ENCODE measurements at regions not wholly inside any gene's neighbourhood (a gene's known extent, or its start where the extent isn't known, plus 50 kb on each side); places are given as distances from the start of the nearest gene placed in this dataset.

DNA sequence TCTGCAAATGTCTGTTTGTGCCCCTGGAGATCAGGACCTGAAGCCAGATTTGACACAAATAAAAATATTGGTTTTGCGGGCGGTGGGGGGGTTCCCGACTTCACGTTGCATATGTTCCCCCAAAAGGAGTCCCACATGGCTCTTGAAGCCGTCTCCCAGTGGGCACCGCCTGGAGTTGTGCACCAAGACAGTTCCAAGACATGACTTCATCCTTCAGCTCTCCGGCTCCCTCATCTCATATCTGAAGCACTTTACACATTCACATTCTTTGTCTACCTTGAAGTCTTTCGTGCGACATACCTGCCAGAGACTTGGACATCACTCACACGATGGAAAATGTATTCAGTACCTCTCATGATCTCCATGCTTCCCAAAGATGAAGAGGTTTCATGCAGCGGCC is 362.8 kb upstream of the FOXK1 start:
- TF ChIP-seq, protein P1, sequence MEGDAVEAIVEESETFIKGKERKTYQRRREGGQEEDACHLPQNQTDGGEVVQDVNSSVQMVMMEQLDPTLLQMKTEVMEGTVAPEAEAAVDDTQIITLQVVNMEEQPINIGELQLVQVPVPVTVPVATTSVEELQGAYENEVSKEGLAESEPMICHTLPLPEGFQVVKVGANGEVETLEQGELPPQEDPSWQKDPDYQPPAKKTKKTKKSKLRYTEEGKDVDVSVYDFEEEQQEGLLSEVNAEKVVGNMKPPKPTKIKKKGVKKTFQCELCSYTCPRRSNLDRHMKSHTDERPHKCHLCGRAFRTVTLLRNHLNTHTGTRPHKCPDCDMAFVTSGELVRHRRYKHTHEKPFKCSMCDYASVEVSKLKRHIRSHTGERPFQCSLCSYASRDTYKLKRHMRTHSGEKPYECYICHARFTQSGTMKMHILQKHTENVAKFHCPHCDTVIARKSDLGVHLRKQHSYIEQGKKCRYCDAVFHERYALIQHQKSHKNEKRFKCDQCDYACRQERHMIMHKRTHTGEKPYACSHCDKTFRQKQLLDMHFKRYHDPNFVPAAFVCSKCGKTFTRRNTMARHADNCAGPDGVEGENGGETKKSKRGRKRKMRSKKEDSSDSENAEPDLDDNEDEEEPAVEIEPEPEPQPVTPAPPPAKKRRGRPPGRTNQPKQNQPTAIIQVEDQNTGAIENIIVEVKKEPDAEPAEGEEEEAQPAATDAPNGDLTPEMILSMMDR (IDR thresholded peaks at IDR 0.05; ENCODE audit: control extremely low read depth, extremely low read depth, low read depth, missing control alignments) = no peak

DNA sequence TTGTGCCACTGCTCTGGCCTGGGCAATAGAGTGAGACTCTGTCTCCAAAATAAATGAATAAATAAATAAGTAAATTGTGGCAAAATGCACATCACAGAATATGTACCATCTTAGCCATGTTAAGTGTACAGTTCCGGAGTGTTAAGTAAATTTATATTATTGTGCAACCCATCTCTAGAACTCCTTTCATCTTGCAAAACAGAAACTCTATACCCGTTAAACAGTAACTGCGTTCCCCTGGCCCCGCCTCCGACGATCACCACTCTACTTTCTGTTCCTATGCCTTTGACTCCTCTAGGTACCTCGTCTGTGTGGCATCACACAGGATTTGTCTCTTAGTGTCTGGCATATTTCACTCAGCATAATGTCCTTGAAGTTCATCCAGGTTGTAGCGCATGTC is 356.4 kb upstream of the FOXK1 start:
- TF ChIP-seq, protein P1 (IDR thresholded peaks at IDR 0.05; ENCODE audit: control extremely low read depth, extremely low read depth, low read depth, missing control alignments) = no peak
- DNase-seq (ENCODE audit: extremely low spot score) = no peak
- CTCF ChIA-PET = no interaction called here
- POLR2A ChIA-PET = no interaction called here

More for the DNA sequence above, 362.8 kb upstream of the FOXK1 start:
- ChIA-PET CTCF (no interaction called here), POLR2A (no interaction called here)
- DNase-seq (ENCODE audit: extremely low spot score) = no peak

DNA sequence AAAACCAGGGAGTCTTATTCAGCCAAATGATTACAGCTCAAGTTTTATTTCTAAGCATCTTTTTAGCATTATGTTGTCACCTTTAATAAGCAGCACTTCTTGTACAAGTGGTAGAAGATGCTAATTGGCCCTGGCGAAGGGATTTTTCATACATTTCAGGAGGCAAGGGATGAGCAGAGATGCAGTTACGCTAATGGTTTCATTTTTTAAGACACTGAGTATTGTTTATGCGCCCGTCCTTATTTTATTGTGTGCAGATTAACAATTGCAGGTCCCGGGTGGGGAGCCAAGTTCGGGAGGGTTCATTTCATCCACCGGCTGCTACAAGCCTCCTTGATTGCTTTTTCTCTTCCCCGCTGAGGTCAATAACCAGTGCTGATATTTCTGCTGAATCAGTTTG is 350.4 kb upstream of the FOXK1 start:
- POLR2A ChIA-PET = no interaction called here
- DNase-seq (ENCODE audit: extremely low spot score) = no peak
- CTCF ChIA-PET = no interaction called here
- TF ChIP-seq, protein P1 (IDR thresholded peaks at IDR 0.05; ENCODE audit: control extremely low read depth, extremely low read depth, low read depth, missing control alignments) = no peak

DNA sequence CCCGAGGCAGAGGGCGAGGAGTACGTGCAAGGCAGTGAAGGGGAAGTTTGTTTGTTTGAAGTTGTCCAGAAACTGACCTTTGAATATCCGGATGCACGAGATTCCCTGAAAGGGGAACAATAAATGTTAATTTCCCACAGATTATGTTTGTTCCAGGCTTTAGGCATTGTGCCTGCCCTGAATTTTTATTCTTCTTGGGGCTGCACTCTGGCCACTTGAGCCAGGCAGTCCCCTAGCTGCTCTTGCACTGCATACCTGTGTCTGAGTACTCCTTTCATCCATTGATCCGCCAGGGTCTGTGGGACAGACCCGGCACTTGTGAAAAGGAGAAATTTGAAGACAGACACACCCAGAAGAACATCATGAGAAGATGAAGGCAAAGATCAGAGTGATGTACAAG is 343.5 kb upstream of the FOXK1 start:
- ChIA-PET CTCF (no interaction called here), POLR2A (no interaction called here)
- TF ChIP-seq, protein P1 (IDR thresholded peaks at IDR 0.05; ENCODE audit: control extremely low read depth, extremely low read depth, low read depth, missing control alignments) = no peak
- no peak for DNase-seq (ENCODE audit: extremely low spot score)

DNA sequence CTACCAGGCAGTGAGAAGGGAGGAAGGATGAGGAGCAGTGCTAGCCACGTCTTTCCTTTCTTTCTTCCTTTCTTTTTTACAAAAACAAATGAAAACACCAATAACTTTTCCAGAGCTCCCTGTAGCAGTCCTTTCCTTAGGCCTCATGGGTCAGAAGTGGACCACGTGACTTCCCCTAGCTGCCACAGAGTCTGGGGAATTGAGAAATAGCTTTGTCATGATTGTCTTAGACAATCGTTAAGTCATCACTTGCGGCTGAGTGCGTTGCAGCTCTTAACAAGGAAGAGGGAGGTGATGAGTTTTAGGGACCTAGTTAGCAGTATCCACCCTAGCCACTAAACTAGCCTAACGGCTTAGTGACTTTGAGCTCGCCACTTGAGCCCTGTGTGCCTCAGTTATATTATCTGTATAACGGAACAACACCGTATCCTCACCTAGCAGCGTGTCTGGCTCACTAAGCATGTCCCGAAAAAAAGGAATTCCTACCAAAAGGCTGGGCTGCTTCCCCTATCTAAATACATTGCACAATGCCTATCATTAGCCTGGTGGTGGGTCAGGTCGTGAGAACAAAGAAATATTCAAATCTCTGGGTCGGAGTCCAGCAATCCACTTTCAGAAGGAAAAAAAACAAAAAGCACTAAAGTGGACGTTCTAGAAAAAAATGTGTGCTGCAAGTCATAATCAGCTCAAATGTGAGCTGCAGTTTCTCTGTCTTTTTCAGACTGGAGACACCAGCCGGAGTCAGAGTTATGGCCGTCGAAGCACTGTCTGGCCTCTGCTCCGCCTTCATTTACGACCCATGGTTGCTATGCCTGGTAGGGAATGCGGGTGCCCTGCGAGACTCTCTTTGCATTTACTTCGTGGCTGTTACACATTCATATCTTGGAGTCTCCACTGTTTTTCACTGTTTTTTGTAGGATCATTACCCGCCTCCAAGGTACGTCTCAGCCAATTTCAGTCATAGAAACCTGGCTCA is 338.5 kb upstream of the FOXK1 start:
- POLR2A ChIA-PET = no interaction called here
- no peak for DNase-seq (ENCODE audit: extremely low spot score)
- CTCF ChIA-PET = no interaction called here
- TF ChIP-seq, protein P1 (IDR thresholded peaks at IDR 0.05; ENCODE audit: control extremely low read depth, extremely low read depth, low read depth, missing control alignments) = no peak

DNA sequence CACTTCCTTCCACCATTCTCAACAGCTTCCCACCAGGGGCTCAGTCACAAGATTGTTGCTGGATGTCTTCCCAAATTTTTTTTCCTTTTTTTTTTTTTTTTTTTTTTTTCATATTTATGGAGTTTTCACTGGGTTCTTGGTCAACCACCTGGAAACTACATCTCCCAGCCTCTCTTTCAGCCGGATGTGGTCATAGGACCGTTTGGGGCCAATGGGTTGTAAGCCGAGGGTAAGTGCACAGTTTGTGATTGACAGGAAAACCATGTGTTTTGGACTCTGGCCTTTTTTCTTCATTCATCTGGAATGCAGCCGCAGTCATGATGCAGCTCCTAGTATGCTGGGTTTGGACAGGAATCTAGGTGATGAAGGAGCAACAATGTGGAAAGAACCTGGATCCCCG is 337.1 kb upstream of the FOXK1 start:
- CTCF ChIA-PET = no interaction called here
- TF ChIP-seq, protein P1 (IDR thresholded peaks at IDR 0.05; ENCODE audit: control extremely low read depth, extremely low read depth, low read depth, missing control alignments) = no peak
- POLR2A ChIA-PET = no interaction called here
- DNase-seq (ENCODE audit: extremely low spot score) = no peak

Data from GM10248 (cell line).